ENCODE measurements at regions not wholly inside any gene's neighbourhood (a gene's known extent, or its start where the extent isn't known, plus 50 kb on each side); places are given as distances from the start of the nearest gene placed in this dataset.

- TF ChIP-seq NFRKB (IDR thresholded peaks at IDR 0.05) (no peak), SP1 (IDR thresholded peaks at IDR 0.05) (no peak), FOXA1 (IDR thresholded peaks at IDR 0.05) (no peak), ARNT (IDR thresholded peaks at IDR 0.05) (no peak), PKNOX1 (IDR thresholded peaks at IDR 0.05) (no peak), SUZ12 (IDR thresholded peaks at IDR 0.05) (no peak)
Measured at GRCh38 chr11:134786636-134787035, 374.6 kb upstream of the B3GAT1 start.
